HepG2 (cell line): ENCODE measurements at regions not wholly inside any gene's neighbourhood (a gene's known extent, or its start where the extent isn't known, plus 50 kb on each side); places are given as distances from the start of the nearest gene placed in this dataset.
"Not testable (repeated sequence)": the region's sequence is repeated elsewhere in the genome, so short reads cannot be mapped to it uniquely, and the experiment has no call there.

Experiments used
- ATAC-seq: fragments of 200-7000 bp; cut with Tn5 transposase; 3 replicates; pipeline ENCODE4 v1.9.1; 2020; ENCODE audit warnings: mild to moderate bottlenecking, moderate library complexity
- BruUV-seq: library from RNA; stranded (reverse); fragments of 400-500 nt; replicated peaks from 2 replicates; lab custom pipeline; 2021; lab: Mats Ljungman, UMichigan
- CTCF ChIA-PET: fragments of 300-600 bp; formaldehyde crosslinking; extraction: SDS; loops from one replicate; lab custom pipeline; 2021; ENCODE audit warnings: low total read pairs, inconsistent platforms, low intra/inter-chr PET ratio; lab: Yijun Ruan, JAX
- POLR2A ChIA-PET: fragments of 350-600 bp; sonication (Branson Sonifier 250); formaldehyde crosslinking; loops from one replicate; lab custom pipeline; 2020; ENCODE audit warnings: antibody characterized with exemption, inconsistent platforms; lab: Yijun Ruan, JAX
- DNase-seq: peaks from one replicate; pipeline ENCODE4 v3.0.0-alpha.2; 2015; ENCODE audit warnings: low spot score
- FAIRE-seq: peaks from 3 replicates; lab custom pipeline; 2011; peaks lifted over from hg19 to GRCh38; lab: Jason Lieb, UNC
- H2AFZ ChIP-seq: one replicate; pipeline ENCODE4 v1.6.1; 2011; ENCODE audit warnings: low read length, inconsistent platforms
- H3K27ac ChIP-seq: fragments of 300-600 bp; 3 replicates; pipeline ENCODE4 v1.8.0; 2011; ENCODE audit warnings: mixed run types, mild to moderate bottlenecking, mixed read lengths, low read length, inconsistent platforms; ENCODE audit not compliant: insufficient read depth; ENCODE audit errors: extremely low read length
- H3K27me3 ChIP-seq, 2 experiments: fragments of 200-600 bp in 1 of 2; 2 replicates in 1 of 2; 3 replicates in 1 of 2; pipeline versions ENCODE4 v1.6.0 to v1.8.0; 2011; ENCODE audit warnings: low read length in 2 of 2, mild to moderate bottlenecking in 2 of 2, moderate library complexity in 2 of 2, inconsistent platforms in 1 of 2; ENCODE audit not compliant: insufficient read depth in 2 of 2, control insufficient read depth in 1 of 2
- H3K36me3 ChIP-seq, 2 experiments: fragments of 200-600 bp in 1 of 2; replicated peaks in 1 of 2; 2 replicates in 1 of 2; 3 replicates in 1 of 2; pipeline versions ENCODE4 v1.5.1 to v1.8.0; 2011; ENCODE audit warnings: low read length in 2 of 2, inconsistent platforms in 1 of 2; ENCODE audit not compliant: insufficient read depth in 2 of 2, control insufficient read depth in 1 of 2
- H3K4me1 ChIP-seq: 2 replicates; pipeline ENCODE4 v1.5.1; 2012; ENCODE audit warnings: low read length, inconsistent platforms; ENCODE audit not compliant: insufficient read depth
- H3K4me2 ChIP-seq: 2 replicates; pipeline ENCODE4 v1.6.0; 2011; ENCODE audit warnings: low read depth, low read length, inconsistent platforms
- H3K4me3 ChIP-seq, 3 experiments: fragments of 200-600 bp in 1 of 3; sonication (generic), shearing (Covaris generic) in 1 of 3; replicated peaks in 1 of 3; 2 replicates each; pipeline ENCODE4 v1.5.1; 2011 to 2016; ENCODE audit warnings: low read length in 3 of 3, inconsistent platforms in 2 of 3, low read depth in 2 of 3, mild to moderate bottlenecking in 2 of 3, control low read depth in 1 of 3, mixed read lengths in 1 of 3; ENCODE audit not compliant: insufficient read depth in 1 of 3
- H3K79me2 ChIP-seq: one replicate; pipeline ENCODE4 v1.6.1; 2011; ENCODE audit warnings: low read length, inconsistent platforms; ENCODE audit not compliant: insufficient read depth
- H3K9ac ChIP-seq: 2 replicates; pipeline ENCODE4 v1.6.0; 2011; ENCODE audit warnings: mild to moderate bottlenecking, low read depth, low read length, inconsistent platforms; ENCODE audit not compliant: insufficient read depth
- H3K9me3 ChIP-seq: 2 replicates; pipeline ENCODE4 v1.5.1; 2012; ENCODE audit warnings: mild to moderate bottlenecking, low read length
- H4K20me1 ChIP-seq: 2 replicates; pipeline ENCODE4 v1.6.0; 2011; ENCODE audit warnings: inconsistent platforms, mild to moderate bottlenecking, low read length, moderate library complexity; ENCODE audit not compliant: insufficient read depth
- CENPX ChIP-seq: sonication (generic); formaldehyde crosslinking; IDR thresholded peaks from 2 replicates; pipeline ENCODE4 v1.9.0; 2021; ENCODE audit warnings: mild to moderate bottlenecking, missing genetic modification reagents, moderate library complexity
- HNRNPL ChIP-seq: fragments of 200-400 bp; formaldehyde crosslinking; IDR thresholded peaks from 2 replicates; pipeline ENCODE4 v1.6.1; 2017; ENCODE audit warnings: mild to moderate bottlenecking, low read depth, low read length
- KLF11 ChIP-seq: IDR thresholded peaks from 2 replicates; pipeline ENCODE4 v1.6.1; 2016; ENCODE audit warnings: missing compliant biosample characterization
- POLR2G ChIP-seq: fragments of 200-400 bp; formaldehyde crosslinking; IDR thresholded peaks from 2 replicates; pipeline ENCODE4 v1.6.1; 2018; ENCODE audit warnings: mild to moderate bottlenecking, low read depth, low read length, moderate library complexity
- ZNF234 ChIP-seq: sonication (generic); formaldehyde crosslinking; conservative IDR thresholded peaks from 2 replicates; pipeline ENCODE4 v1.5.1; 2020; ENCODE audit warnings: mild to moderate bottlenecking, missing genetic modification reagents
- ZNF367 ChIP-seq: sonication (generic); formaldehyde crosslinking; IDR thresholded peaks from 2 replicates; pipeline ENCODE4 v1.4.0; 2020; ENCODE audit warnings: missing genetic modification reagents, borderline replicate concordance
- ZNF468 ChIP-seq: sonication (generic); formaldehyde crosslinking; IDR thresholded peaks from 2 replicates; pipeline ENCODE4 v1.8.0; 2022; ENCODE audit warnings: mild to moderate bottlenecking, moderate library complexity, missing genetic modification reagents
- WGBS: methylation state at CpG from one replicate; pipeline ENCODE4 v1.1.6; 2017; ENCODE audit warnings: low lambda C conversion rate; 5-methylcytosine and 5-hydroxymethylcytosine counted together
- in situ Hi-C: cut with HindIII; loops from 2 replicates; pipeline ENCODE4 v1.10.0; 2017; ENCODE audit warnings: low pct_unique_long_range_greater_than_20kb; ENCODE audit not compliant: extremely low pct_ligation_motif_present
- intact Hi-C: fragments of 100-400 bp; cut with micrococcal nuclease; formaldehyde crosslinking; loops from one replicate; pipeline ENCODE4 v1.10.0; 2022; ENCODE audit not compliant: unreplicated experiment

GRCh38 chr7:19339512-19339911 lies 194.3 kb upstream of the FERD3L start:
- Histone ChIP-seq H3K9me3 (peaks cover 16% of the 10 kb centered on the region), H3K79me2 (no peaks in the 10 kb centered on the region)
- TF ChIP-seq POLR2G: no peak
- TF ChIP-seq ZNF468: no peak
- no peak for TF ChIP-seq KLF11 (CRISPR knock-in tag)
- TF ChIP-seq ZNF367: no peak
- TF ChIP-seq HNRNPL: no peak
- TF ChIP-seq CENPX (CRISPR knock-in tag): no peak
- TF ChIP-seq ZNF234 (CRISPR knock-in tag): no peak
- TF ChIP-seq, all 625 proteins: peak for 0
- H3K9ac ChIP-seq: no peak overlapping the region
- intact Hi-C loops (no loop called here), in situ Hi-C loops (no loop called here)
- H3K27me3 ChIP-seq: no peaks in the 10 kb centered on the region
- H4K20me1 ChIP-seq: no peaks in the 10 kb centered on the region
- H3K4me1 ChIP-seq: no peaks in the 10 kb centered on the region
- FAIRE-seq (no peak), DNase-seq (no peak), ATAC-seq (no peak)
- no TSS peak for BruUV-seq
- H3K4me2 ChIP-seq: no peak overlapping the region
- ChIA-PET POLR2A (no interaction called here), CTCF (no interaction called here)
- no peaks in the 10 kb centered on the region for H3K36me3 ChIP-seq
- no peak overlapping the region for H3K4me3 ChIP-seq
- H3K27ac ChIP-seq: no peak overlapping the region
- H2AFZ ChIP-seq: no peak overlapping the region
- WGBS: 38% methylated on average over 11 of the region's 11 CpGs

DNA sequence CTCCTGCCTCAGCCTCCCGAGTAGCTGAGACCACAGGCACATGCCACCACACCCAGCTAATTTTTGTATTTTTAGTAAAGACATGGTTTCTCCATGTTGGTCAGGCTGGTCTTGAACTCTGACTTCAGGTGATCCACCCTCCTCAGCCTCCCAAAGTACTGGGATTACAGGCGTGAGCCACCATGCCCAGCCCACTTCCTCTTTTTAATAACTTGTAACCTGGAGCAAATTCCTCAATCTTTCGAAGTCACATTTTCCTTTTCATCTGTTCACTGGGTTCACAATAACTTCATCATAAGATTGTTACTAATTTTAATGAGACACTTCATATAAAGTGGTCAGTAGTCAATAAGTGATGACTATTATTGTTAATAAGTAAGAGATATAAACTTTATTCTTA lies 193.3 kb upstream of the FERD3L start:
- H3K27ac ChIP-seq, H3K27me3 ChIP-seq, H3K4me2 ChIP-seq, H4K20me1 ChIP-seq, H3K4me3 ChIP-seq, in situ Hi-C loops, H3K79me2 ChIP-seq, DNase-seq, POLR2A ChIA-PET, H2AFZ ChIP-seq, intact Hi-C loops, H3K9ac ChIP-seq, ATAC-seq, H3K36me3 ChIP-seq, CTCF ChIA-PET, BruUV-seq, FAIRE-seq, H3K4me1 ChIP-seq: not testable (repeated sequence)
- 12% methylated on average over 3 of the region's 3 CpGs for WGBS
- peaks cover 17% of the 10 kb centered on the region for H3K9me3 ChIP-seq
